Stimulated activated naive CD4-positive, alpha-beta T cell treated with Interleukin-2 at 50 U/mL for 16 hours (primary cell): ENCODE measurements at regions not wholly inside any gene's neighbourhood (a gene's known extent, or its start where the extent isn't known, plus 50 kb on each side); places are given as distances from the start of the nearest gene placed in this dataset.
"Not testable (repeated sequence)": the region's sequence is repeated elsewhere in the genome, so short reads cannot be mapped to it uniquely, and the experiment has no call there.

Experiments used
- DNase-seq: peaks from one replicate; lab custom pipeline; 2025; lab: John Stamatoyannopoulos, UW

DNA sequence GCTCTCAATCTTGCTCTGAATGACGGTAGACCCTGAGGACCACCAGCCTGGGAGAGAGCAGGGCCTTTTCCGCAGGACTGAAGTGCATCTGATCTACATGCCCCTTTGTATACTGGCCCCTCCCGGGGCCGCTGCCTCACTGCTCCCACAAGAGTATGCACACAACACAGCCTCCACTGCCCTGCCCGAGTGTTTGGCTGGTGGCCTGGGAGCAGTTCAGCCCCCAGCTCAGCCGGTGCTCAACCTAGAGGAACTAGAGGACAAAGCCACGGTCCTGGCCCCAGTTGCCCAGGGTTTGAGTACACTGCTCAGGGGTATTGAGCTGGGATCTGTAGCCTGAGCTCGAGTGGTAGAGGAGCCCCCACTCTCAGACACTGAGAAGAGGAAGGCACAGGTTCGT, 118.9 kb upstream of the CAB39 start:
- DNase-seq = no peak

DNA sequence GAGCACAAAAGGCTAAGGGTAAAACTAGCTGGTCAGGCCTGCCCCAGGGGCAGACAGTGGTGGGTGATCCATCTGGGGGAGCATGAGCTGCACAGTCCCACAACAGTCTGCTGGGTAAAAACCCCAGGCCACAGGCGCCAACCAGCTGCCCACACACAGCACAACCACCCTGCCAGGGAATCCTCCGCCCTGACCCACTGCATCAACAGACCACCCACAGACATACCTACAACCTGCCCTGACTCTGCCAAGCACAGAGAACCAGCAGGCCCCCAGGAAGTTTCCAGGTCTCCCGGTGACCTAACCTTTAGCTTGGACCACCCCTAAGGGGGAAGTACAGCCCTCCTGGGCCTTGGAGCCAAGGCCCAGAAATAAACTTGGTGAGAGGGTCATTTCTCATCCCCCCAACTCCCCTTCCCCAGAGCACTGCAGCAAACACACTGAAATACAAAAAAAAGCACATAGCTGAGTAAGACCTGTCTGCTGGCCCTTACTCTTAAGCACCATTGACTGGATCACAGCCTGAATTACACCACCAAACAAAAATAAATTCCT, 118.3 kb upstream of the CAB39 start:
- no peak for DNase-seq

DNA sequence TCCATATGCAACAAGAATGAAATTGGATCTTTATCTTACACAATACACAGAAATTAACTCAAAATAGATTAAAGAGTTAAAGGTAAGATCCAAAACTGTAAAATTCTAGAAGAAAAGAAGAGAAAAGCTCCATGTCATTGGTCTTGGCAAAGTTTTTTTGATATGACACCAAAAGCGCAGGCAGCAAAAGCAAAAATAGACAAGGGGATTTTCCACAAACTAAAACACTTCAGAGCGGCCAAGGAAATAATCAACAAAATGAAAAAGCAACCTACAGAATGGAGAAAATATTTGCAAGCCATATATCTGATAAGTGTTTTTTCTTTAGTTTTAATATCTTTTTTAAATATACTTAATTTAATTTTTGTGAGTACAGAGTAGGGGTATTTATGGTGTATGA, 112.8 kb upstream of the CAB39 start:
- DNase-seq = no peak

DNA sequence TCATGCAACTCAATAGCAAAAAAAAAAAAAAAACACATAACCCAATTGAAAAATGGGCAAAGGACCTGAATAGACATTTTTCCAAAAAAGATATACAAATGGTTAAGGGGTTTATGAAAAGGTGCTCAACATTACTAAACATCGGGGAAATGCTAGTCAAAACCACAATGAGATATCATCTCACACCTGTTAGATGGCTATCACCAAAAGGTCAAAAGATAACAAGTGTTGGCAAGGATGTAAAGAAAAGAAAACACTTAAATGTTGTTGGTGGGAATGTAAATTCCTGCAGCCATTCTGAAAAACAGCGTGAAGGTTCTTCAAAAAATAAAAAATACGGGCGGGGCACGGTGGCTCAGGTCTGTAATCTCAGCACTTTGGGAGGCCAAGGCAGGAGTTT, 112.4 kb upstream of the CAB39 start:
- DNase-seq = no peak

DNA sequence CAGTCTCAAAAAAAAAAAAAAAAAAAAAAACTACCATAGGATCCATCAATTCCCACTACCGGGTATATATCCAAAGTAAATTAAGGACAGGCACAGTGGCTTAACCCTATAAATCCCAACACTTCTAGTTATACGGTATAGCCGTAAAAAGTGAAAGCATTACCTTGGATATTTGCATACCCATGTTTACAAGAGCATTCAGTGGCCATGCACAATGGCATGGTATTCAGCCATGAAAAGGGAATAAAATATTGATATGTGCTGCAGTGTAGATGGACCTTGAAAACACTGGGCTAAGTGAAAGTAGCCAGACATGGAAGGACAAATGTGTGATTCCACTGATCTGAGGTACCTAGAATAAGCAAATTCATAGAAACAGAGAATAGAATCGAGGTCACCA, 111.8 kb upstream of the CAB39 start:
- DNase-seq = no peak

DNA sequence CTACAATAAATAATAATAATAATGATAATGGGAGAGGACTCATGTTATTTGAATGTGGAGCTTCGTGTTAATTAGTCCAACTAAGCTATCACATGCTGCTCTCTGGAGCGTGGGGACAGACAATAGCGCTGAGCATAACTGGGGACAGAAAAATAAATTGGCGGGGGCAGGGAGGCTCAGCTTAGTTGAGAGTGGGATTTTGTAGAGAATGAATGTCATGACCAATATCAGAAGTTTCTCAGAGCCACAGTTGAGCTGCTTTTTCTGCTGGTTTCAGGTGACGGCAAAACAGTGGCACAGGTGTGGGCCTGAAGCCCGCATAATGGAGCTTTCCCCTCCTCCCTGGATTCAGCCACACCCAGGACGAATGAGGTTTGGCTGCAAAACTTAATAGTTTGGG, 111.1 kb upstream of the CAB39 start:
- no peak for DNase-seq

DNA sequence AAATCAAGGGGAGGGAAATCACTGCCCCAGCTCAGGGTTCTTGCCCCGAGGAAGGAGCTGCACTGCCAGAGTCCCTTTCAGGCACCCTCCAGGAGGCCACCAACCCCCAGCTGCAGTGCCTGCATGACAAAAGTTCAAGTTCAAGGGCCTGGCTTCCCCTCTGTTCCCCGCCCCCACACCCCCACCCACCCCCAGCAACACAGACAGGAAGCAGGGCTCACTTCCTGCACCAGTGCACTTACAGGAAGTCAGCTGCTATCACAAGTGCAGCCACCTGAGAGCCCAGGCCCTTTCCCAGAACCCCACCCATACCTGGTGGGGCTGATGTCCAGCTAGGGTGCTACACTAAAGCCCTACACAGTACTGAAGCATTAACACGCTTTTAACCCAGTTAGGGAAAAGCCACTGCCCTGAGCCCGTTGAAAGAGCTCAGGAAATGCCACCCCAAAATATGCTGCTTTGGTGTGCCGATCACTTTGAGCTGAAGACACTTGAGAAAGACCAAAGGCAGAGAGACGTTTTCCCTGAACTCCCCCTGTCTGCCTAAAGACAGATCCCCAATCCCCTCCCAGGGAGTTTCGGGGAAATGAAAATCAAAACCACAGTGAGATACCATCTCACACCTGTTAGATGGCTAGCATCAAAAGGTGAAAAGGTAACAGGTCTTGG, 109.9 kb upstream of the CAB39 start:
- DNase-seq = peak; percentile 64

DNA sequence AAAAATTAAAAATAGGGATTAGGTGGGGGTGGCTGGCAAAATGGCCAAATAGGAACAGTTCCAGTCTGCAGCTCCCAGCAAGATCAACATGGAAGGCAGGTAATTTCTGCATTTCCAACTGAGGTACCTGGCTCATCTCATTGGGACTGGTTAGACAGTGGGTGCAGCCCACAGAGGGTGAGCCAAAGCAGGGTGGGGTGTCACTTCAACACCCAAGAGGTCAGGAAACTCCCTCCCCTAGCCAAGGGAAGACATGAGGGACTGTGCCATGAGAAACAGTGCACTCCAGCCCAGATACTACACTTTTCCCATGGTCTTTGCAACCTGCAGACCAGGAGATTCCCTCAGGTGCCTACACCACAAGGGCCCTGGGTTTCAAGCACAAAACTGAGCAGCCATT, 109.3 kb upstream of the CAB39 start:
- DNase-seq = not testable (repeated sequence)

DNA sequence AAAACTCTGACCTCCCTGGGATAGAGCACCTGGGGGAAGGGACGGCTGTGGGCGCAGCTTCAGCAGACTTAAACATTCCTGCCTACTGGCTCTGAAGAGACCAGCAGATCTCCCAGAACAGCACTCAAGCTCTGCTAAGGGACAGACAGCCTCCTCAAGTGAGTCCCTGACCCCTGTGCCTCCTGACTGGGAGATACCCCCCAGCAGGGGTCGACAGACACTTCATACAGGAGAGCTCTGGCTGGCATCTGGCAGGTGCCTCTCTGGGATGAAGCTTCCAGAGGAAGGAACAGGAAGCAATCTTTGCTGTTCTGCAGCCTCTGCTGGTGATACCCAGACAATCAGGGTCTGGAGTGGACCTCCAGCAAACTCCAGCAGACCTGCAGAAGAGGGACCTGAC, 108.5 kb upstream of the CAB39 start:
- not testable (repeated sequence) for DNase-seq

DNA sequence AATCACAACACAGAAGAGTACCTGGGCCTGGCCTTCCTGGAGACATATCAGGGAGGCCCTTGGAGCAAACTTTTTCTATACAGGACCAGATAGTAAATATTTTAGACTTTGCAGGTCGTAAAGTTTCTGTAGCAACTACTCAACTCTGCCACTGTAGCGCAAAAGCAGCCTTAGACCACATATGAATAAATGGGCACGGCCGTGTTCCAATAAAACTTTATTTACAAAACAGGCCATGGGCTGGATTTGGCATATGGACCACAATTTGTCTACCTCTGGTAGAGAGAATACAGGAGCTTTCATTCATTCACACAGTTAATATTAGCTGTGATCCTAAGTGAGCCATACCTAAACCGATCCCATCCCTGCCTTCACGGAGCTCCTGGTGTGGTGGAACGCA, 98.6 kb upstream of the CAB39 start:
- DNase-seq = no peak

DNA sequence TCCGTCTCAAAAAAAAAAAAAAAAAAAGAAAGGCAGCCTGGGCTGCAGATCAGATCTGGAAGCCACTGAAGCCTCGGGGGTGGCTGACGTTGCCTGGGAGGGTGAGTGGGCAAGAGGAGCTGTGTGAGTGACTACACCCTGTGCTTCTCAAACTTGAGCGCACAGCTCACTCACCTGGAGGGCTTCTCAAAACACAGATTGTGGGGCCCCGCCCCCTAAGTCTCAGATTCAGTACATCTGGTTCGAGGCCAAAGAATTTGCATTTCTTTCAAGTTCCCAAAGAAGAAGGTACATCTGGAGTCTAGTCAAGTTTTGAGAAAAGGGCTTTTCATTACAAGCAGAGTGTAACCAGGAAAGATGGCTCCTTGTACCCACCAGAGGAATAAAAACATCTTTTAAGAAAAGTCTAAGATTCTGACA, 97.7 kb upstream of the CAB39 start:
- peak; percentile 14 for DNase-seq

DNA sequence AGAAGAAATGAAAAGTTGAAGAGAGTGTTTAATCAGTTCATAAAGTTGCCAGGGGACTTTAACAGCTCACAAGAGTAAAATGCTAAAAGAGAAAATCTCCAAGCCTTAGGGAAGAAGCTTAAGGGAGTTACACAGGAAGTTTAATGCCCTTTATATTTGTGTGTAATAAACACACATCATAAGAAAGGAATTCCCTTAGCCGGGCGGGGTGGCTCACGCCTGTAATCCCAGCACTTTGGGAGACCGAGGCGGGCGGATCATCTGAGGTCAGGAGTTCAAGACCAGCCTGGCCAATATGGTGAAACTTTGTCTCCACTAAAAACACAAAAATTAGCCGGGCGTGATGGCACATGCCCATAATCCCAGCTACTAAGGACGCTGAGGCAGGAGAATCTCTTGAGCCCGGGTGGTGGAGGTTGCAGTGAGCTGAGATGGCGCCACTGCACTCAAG, 95.4 kb upstream of the CAB39 start:
- not testable (repeated sequence) for DNase-seq

DNA sequence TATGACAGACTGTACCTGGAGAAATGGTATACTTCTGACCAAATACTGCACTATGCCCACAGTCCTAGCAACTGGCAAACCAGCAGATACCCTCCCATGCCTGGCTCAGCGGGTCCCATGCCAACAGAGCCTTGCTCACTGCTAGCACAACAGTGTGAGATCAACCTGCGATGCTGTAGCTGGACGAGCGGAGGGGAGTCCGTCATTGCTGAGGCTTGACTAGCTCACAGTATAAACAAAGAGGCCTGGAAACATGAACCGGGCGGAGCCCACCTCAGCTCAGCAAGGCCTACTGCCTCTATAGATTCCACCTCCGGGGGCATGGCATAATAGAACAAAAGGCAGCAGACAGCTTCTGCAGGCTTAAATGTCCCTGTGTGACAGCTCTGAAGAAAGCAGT, 93.2 kb upstream of the CAB39 start:
- no peak for DNase-seq

DNA sequence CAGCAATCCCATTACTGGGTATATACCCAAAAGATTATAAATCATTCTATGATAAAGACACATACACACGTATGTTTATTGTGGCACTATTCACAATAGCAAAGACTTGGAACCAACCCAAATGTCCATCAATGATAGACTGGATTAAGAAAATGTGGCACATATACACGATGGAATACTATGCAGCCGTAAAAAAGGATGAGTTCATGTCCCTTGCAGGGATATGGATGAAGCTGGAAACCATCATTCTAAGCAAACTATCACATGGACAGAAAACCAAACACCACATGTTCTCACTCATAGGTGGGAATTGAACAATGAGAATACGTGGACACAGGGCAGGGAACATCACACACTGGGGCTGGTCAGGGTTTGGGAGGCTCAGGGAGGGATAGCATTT, 87.4 kb upstream of the CAB39 start:
- not testable (repeated sequence) for DNase-seq

DNA sequence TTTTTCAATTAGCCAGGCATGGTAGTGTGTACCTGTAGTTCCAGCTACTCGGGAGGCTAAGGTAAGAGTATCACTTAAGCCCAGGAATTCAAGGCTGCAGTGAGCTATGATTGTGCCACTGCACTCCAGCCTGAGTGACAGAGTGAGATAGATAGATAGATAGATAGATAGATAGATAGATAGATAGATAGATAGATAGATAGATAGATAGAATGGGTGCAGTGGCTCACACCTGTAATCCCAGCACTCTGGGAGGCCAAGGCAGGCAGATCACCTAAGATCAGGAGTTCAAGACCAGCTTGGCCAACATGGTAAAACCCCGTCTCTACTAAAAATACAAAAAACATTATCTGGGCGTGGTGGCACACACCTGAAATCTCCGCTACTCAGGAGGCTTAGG, 85.6 kb upstream of the CAB39 start:
- DNase-seq = not testable (repeated sequence)

DNA sequence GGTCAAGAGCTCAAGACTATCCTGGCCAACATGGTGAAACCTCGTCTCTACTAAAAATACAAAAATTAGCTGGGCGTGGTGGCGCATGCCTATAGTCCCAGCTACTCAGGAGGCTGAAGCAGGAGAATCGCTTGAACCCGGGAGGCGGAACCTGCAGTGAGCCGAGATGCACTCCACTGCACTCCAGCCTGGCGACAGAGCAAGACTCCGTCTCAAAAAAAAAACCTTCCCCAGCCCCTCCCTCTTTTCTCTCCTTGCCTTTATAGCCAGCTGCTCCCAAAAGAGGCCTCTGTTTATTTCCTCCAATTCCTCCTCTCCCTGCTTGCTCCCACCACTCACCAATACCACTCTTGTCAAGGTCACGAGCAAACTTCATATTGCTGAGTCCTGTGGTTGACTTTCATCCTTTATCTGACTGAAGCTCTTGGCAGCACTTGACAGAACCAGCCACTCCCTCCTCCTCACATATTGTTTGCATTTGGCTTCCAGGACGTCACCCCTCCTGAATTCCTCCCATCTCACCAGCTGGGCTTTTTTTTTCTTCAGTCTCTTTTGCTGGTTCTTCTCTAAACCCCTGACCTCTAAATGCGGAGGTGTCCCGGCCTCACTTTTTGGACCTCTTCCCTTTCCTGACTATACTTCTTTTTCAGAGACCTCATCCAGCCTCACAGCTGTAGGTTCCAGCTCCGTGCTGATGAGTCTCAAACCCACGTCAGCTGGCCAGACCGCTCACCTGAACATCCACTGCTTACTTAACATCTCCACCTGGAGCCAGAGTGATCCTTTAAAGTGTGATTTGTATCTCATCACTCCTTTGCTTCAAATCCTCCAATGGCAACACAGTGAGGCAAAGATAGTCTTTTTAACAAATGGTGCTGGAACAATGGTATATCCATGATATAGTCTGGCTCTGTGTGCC, 84.6 kb upstream of the CAB39 start:
- DNase-seq = no peak

DNA sequence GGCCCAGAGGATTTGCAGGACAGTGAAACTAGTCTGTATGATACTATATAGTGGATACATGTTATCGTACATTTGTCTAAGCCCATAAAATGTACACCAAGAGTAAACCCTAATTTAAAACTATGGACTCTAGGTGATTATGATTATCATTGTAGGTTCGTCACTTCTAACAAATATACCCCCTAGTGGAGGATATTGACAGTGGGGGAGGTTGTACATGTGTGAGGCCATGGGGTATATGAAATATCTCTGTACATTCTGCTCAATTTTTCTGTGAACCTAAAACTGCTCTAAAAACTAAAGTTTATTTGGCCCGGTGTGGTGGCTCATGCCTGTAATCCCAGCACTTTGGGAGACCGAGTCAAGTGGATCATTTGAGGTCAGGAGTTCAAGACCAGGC, 81.2 kb upstream of the CAB39 start:
- DNase-seq = no peak

DNA sequence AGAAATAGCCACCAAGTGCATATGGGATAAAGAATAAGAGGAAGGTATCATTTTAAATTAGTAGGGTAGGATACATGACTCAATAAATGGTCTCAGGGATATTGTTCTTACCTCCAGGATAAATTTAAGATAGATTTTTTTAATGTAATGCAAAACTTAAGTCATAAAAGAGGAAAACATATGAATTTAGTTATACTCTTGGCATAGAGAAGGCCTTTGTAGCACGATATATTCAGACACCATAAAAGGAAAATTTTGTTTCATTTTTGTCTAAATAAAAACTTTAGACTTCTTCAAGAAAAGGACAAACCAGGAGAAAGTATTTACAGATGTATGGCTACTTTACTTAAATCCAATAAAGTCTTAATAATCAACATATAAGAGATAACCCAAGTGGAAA, 78.5 kb upstream of the CAB39 start:
- no peak for DNase-seq

DNA sequence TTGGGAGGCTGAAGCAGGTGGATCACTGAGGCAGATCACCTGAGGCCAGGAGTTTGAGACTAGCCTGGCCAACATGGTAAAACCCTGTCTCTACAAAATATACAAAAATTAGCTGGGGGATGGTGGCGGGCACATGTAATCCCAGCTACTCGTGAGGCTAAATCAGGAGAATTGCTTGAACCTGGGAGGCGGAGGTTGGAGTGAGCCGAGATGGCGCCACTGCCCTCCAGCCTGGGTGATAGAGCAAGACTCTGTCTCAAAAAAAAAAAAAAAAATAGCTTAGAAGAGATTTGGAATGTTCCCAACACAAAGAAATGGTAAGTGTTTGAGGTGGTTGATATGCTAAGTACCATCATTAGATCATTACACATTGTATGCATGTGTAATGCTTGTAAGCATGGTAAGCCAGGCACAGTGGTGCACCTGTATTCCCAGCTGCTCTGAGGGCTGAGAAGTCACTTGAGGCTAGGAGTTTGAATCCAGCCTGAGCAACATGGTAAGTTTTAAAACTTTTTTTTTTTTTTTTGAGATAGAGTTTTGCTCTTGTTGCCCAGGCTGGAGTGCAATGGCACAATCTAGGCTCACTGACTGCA, 77.8 kb upstream of the CAB39 start:
- not testable (repeated sequence) for DNase-seq

DNA sequence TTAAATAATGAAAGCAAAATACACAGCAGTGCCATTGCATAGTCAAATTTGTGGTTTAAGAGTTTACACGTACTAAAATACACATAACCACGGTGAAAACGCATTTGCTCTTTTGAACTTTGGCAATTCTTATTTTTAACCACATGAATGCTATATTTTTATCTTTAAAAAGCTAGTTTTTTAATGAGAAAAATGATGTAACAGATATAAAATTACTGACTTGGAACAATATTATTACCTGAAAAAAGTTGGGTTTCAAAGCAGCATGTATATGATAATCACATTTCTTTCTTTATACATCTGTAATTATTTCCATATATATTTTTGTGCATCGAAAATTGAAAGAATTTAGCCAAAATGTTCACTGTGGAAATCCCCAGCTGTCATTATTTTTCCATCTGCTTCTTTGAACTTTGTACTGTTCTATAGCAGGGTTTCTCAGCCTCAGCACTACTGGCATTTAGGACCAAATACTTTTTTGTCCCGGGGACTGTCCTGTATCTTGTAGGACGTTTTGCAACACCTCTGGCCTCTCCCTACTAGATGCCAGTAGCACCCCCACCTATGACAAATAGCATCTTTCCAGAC, 75.9 kb upstream of the CAB39 start:
- DNase-seq = no peak

DNA sequence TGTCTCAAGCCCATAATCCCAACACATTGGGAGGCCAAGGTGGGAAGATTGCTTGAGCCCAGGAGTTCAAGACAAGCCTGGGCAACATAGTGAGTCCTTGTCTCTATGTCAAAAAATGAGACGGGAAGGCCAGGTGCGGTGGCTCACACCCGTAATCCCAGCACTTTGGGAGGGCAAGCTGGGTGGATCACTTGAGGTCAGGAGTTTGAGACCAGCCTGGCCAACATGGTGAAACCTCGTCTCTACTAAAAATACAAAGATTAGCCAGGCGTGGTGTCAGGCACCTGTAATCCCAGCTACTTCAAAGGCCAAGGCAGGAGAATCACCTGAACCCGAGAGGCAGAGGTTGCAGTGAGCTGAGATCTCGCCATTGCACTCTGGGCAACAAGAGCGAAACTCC, 75.2 kb upstream of the CAB39 start:
- not testable (repeated sequence) for DNase-seq

DNA sequence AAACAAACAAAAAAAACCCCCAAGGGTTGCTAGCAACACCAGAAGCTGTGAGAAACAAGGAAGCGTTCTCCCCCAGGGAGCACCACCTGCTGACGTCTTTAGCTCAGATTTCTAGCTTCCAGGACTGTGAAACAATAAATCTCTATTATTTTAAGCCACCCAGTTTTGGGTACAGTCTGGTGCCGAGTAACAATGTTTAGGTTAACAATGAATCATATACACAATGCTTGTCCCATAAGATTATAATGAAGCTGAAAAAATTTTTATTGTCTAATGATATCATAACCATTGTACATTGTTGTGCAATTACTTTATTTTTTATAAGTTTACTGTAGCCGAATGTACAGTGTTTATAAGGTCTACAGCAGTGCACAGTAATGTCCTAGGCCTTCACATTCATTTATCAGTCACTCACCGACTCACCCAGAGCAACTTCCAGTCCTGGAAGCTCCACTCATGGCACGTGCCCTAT, 72.1 kb upstream of the CAB39 start:
- DNase-seq = no peak
